Activated CD8-positive, alpha-beta T cell treated with anti-CD3 and anti-CD28 coated beads for 36 hours (primary cell): ENCODE measurements at regions not wholly inside any gene's neighbourhood (a gene's known extent, or its start where the extent isn't known, plus 50 kb on each side); places are given as distances from the start of the nearest gene placed in this dataset.

ENCODE experiments used
- ATAC-seq: fragments of 200-7000 bp; cut with Tn5 transposase; one replicate; pipeline ENCODE4 v1.10.0; 2021; ENCODE audit warnings: mild to moderate bottlenecking, moderate library complexity
- CTCF ChIA-PET: fragments of 350-600 bp; sonication (Branson Sonifier 250); formaldehyde crosslinking; loops from one replicate; lab custom pipeline; 2021; ENCODE audit warnings: antibody characterized with exemption; lab: Charles Lee
- POLR2A ChIA-PET: fragments of 350-600 bp; sonication (Branson Sonifier 250); formaldehyde crosslinking; loops from one replicate; lab custom pipeline; 2021; ENCODE audit warnings: antibody characterized with exemption; lab: Charles Lee
- DNase-seq: peaks from one replicate; pipeline ENCODE4 v3.0.0-alpha.2; 2020
- H3K27ac Mint-ChIP-seq: one replicate; pipeline ENCODE4 v1.8.0; 2021; ENCODE audit warnings: mild to moderate bottlenecking, mixed read lengths
- H3K27me3 Mint-ChIP-seq: one replicate; pipeline ENCODE4 v1.8.0; 2021; ENCODE audit warnings: mixed read lengths
- H3K36me3 Mint-ChIP-seq: one replicate; pipeline ENCODE4 v1.8.0; 2021; ENCODE audit warnings: low read depth, mixed read lengths
- H3K4me1 Mint-ChIP-seq: one replicate; pipeline ENCODE4 v1.8.0; 2021; ENCODE audit warnings: low read depth, mixed read lengths
- H3K4me3 Mint-ChIP-seq: one replicate; pipeline ENCODE4 v1.8.0; 2021; ENCODE audit warnings: mild to moderate bottlenecking, moderate library complexity, mixed read lengths
- H3K9me3 Mint-ChIP-seq: one replicate; pipeline ENCODE4 v1.8.0; 2021; ENCODE audit warnings: mixed read lengths
- CTCF ChIP-seq: fragments of 200-600 bp; IDR thresholded peaks from one replicate; pipeline ENCODE4 v1.8.0; 2022; ENCODE audit warnings: antibody characterized with exemption, mild to moderate bottlenecking
- intact Hi-C: fragments of 100-400 bp; cut with micrococcal nuclease; formaldehyde crosslinking; loops from one replicate; pipeline ENCODE4 v1.10.0; 2022

GRCh38 chr2:114113518-114113917, 223.6 kb downstream of the ACTR3 start:
- no peak for TF ChIP-seq CTCF
- H3K9me3 Mint-ChIP-seq = no peaks in the 10 kb centered on the region
- no peak overlapping the region for H3K27ac Mint-ChIP-seq
- no peak for DNase-seq
- ChIA-PET CTCF (no interaction called here), POLR2A (no interaction called here)
- H3K4me3 Mint-ChIP-seq = no peak overlapping the region
- H3K27me3 Mint-ChIP-seq = peaks cover 10% of the 10 kb centered on the region
- no peaks in the 10 kb centered on the region for H3K36me3 Mint-ChIP-seq
- ATAC-seq = no peak
- H3K4me1 Mint-ChIP-seq = no peaks in the 10 kb centered on the region
- intact Hi-C loops = no loop called here

GRCh38 chr2:114118088-114118487, 228.2 kb downstream of the ACTR3 start:
- Mint-ChIP-seq H3K27me3 (peaks cover 5% of the 10 kb centered on the region), H3K4me1 (no peaks in the 10 kb centered on the region), H3K27ac (no peak overlapping the region), H3K4me3 (no peak overlapping the region), H3K9me3 (no peaks in the 10 kb centered on the region), H3K36me3 (no peaks in the 10 kb centered on the region)
- ATAC-seq (no peak), DNase-seq (no peak)
- ChIA-PET CTCF (no interaction called here), POLR2A (no interaction called here)
- TF ChIP-seq CTCF = no peak
- intact Hi-C loops = no loop called here

- DNase-seq = no peak
- Mint-ChIP-seq H3K27ac (no peak overlapping the region), H3K4me1 (no peaks in the 10 kb centered on the region), H3K27me3 (peaks cover 6% of the 10 kb centered on the region), H3K4me3 (no peak overlapping the region), H3K9me3 (no peaks in the 10 kb centered on the region), H3K36me3 (no peaks in the 10 kb centered on the region)
- ATAC-seq = no peak
- CTCF ChIA-PET = no interaction called here
- POLR2A ChIA-PET = no interaction called here
- intact Hi-C loops = no loop called here
- TF ChIP-seq CTCF = no peak
Measured at GRCh38 chr2:114119862-114120261, 230.0 kb downstream of the ACTR3 start.

- POLR2A ChIA-PET = no interaction called here
- Mint-ChIP-seq H3K27me3 (peaks cover 6% of the 10 kb centered on the region), H3K27ac (no peak overlapping the region), H3K9me3 (no peaks in the 10 kb centered on the region), H3K4me3 (no peak overlapping the region), H3K36me3 (no peaks in the 10 kb centered on the region), H3K4me1 (no peaks in the 10 kb centered on the region)
- no peak for DNase-seq
- intact Hi-C loops = no loop called here
- CTCF ChIA-PET = no interaction called here
- TF ChIP-seq CTCF = no peak
- ATAC-seq = no peak
Measured at GRCh38 chr2:114122930-114123329, 233.0 kb downstream of the ACTR3 start.

GRCh38 chr2:114123925-114124324, 234.0 kb downstream of the ACTR3 start:
- DNase-seq = no peak
- H3K27ac Mint-ChIP-seq = no peak overlapping the region
- no peak for ATAC-seq
- peaks cover 6% of the 10 kb centered on the region for H3K27me3 Mint-ChIP-seq
- H3K4me1 Mint-ChIP-seq = no peaks in the 10 kb centered on the region
- H3K4me3 Mint-ChIP-seq = no peak overlapping the region
- H3K9me3 Mint-ChIP-seq = no peaks in the 10 kb centered on the region
- H3K36me3 Mint-ChIP-seq = no peaks in the 10 kb centered on the region
- ChIA-PET CTCF (no interaction called here), POLR2A (no interaction called here)
- intact Hi-C loops = no loop called here
- TF ChIP-seq CTCF = no peak
